Neural crest cell (in vitro differentiated cells): ENCODE measurements at regions not wholly inside any gene's neighbourhood (a gene's known extent, or its start where the extent isn't known, plus 50 kb on each side); places are given as distances from the start of the nearest gene placed in this dataset.
A peak's percentile ranks its signal among the peaks of the same experiment; 100 is the strongest.

Source experiments
- DNase-seq: peaks from one replicate; pipeline ENCODE4 v3.0.0; 2021; ENCODE audit warnings: low read depth, mixed read lengths, low spot score
- H3K27ac Mint-ChIP-seq: one replicate; pipeline ENCODE4 v1.8.0; 2021; ENCODE audit warnings: mild to moderate bottlenecking, mixed read lengths; ENCODE audit not compliant: unreplicated experiment
- H3K27me3 Mint-ChIP-seq: 2 replicates; pipeline ENCODE4 v1.8.0; 2021; ENCODE audit warnings: low read depth, mild to moderate bottlenecking, mixed read lengths
- H3K36me3 Mint-ChIP-seq: 2 replicates; pipeline ENCODE4 v1.8.0; 2021; ENCODE audit warnings: low read depth, mild to moderate bottlenecking, mixed read lengths
- H3K4me1 Mint-ChIP-seq: 2 replicates; pipeline ENCODE4 v1.8.0; 2021; ENCODE audit warnings: mixed read lengths
- H3K4me3 Mint-ChIP-seq: one replicate; pipeline ENCODE4 v1.8.0; 2021; ENCODE audit warnings: mild to moderate bottlenecking, mixed read lengths
- H3K9me3 Mint-ChIP-seq: 2 replicates; pipeline ENCODE4 v1.8.0; 2021; ENCODE audit warnings: mixed read lengths
- TF ChIP-seq, protein P1 (sequence below): fragments of 200-600 bp; sonication (generic); conservative IDR thresholded peaks from 2 replicates; pipeline ENCODE4 v1.5.0; 2021; ENCODE audit warnings: antibody characterized with exemption, mild to moderate bottlenecking

DNA sequence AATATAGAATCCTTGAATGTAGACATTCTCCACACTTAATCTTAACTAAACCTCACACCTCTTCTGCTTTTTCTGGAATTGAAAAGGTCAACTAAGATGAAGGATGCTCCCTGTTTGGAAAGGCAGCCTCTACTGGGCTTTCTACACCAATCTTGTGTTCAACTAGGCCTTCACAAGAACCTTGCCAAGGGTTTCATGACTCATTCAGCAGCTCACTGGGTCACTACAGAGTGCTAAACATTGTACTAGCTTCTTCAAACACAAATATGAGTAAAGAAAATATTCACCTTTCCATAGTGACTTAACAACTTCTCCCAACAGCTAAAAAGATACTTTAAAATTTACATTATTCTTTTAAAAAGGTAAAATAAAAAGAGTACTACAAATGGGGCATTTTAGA, 135.3 kb upstream of the PRMT6 start:
- peaks cover 5% of the 10 kb centered on the region for H3K4me1 Mint-ChIP-seq
- DNase-seq, result no peak
- TF ChIP-seq, protein P1, sequence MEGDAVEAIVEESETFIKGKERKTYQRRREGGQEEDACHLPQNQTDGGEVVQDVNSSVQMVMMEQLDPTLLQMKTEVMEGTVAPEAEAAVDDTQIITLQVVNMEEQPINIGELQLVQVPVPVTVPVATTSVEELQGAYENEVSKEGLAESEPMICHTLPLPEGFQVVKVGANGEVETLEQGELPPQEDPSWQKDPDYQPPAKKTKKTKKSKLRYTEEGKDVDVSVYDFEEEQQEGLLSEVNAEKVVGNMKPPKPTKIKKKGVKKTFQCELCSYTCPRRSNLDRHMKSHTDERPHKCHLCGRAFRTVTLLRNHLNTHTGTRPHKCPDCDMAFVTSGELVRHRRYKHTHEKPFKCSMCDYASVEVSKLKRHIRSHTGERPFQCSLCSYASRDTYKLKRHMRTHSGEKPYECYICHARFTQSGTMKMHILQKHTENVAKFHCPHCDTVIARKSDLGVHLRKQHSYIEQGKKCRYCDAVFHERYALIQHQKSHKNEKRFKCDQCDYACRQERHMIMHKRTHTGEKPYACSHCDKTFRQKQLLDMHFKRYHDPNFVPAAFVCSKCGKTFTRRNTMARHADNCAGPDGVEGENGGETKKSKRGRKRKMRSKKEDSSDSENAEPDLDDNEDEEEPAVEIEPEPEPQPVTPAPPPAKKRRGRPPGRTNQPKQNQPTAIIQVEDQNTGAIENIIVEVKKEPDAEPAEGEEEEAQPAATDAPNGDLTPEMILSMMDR, result no peak
- no peak overlapping the region for H3K27ac Mint-ChIP-seq
- no peak overlapping the region for H3K4me3 Mint-ChIP-seq
- H3K36me3 Mint-ChIP-seq, result no peaks in the 10 kb centered on the region
- no peaks in the 10 kb centered on the region for H3K9me3 Mint-ChIP-seq
- no peaks in the 10 kb centered on the region for H3K27me3 Mint-ChIP-seq

DNA sequence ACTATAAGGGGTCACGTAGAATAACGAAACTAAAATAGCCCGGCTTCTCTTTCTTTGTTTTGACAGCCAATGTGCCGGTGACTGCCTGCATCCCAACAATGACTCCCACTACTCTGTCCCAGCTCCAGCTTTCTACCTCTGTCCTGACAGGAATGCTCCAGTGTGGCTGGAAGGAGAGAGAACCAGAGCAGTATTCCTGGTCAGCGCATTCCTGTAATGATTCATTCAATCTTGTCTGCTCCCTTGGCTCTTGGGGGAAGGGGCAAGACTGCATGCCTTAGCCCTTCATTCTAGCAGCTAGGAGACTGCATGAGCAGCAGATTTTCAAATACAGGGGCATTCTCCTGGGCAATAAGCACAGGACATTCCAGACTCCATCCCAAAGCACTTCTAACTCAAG, 132.1 kb upstream of the PRMT6 start:
- no peaks in the 10 kb centered on the region for H3K9me3 Mint-ChIP-seq
- TF ChIP-seq, protein P1, result no peak
- peaks cover 5% of the 10 kb centered on the region for H3K4me1 Mint-ChIP-seq
- H3K27me3 Mint-ChIP-seq, result no peaks in the 10 kb centered on the region
- H3K27ac Mint-ChIP-seq, result no peak overlapping the region
- peak overlapping the region; percentile 5 for H3K4me3 Mint-ChIP-seq
- DNase-seq, result no peak
- H3K36me3 Mint-ChIP-seq, result no peaks in the 10 kb centered on the region

DNA sequence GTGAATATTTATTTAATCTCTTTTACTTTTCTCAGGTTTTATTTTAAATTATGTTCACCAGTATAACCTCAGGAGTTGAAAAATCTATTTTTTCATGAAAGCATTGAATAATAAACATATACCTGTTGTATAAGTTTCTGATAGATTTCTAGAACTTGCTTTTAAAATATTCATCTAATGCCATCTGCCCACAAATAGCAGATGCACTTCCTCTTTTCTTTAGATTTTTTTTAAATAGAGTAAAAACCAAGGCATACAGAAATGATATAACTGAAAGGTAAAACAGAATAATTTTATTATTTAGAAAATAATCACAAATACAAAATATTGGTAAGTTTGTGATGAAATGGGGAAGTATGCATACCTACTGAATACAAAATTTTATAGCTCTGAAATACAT, 130.7 kb upstream of the PRMT6 start:
- Mint-ChIP-seq H3K9me3 (no peaks in the 10 kb centered on the region), H3K36me3 (no peaks in the 10 kb centered on the region), H3K27ac (no peak overlapping the region), H3K27me3 (no peaks in the 10 kb centered on the region), H3K4me1 (peaks cover 5% of the 10 kb centered on the region), H3K4me3 (no peak overlapping the region)
- no peak for DNase-seq
- TF ChIP-seq, protein P1, result no peak

DNA sequence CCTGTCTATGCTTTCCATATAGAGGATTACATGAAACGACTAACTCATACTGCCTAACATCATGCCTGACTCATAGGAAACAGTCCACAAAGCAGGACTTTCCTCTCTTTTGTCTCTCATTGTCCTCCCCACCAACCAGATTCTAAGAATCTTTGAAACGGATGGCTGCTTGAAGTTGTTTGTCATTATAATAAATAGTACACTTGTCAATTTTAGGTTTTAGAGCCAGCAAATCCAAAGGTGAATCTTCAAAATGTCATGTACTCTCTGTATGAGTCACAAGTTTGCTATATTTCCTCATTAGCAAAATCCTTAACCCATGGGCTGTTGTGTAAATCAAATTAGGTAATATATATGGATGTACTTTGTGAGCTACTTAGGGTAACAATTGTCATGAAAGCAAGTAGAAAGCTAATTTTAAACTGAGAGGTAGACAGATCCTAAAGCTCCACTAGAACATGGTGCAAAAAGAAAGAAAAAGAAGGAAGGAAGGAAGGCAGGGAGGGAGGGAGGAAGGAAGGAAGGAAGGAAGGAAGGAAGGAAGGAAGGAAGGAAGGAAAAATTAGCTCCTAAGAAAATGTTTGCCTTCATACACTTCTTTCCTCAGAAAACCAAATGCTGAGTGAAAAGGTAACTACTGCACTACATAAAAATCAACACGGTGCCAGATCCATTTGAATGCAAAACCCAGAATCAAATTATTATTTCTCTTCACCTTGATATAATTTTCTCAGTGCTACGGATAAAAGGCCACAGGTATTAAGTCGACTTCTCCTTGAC, 129.5 kb upstream of the PRMT6 start:
- no peak overlapping the region for H3K27ac Mint-ChIP-seq
- peaks cover 5% of the 10 kb centered on the region for H3K4me1 Mint-ChIP-seq
- H3K36me3 Mint-ChIP-seq, result no peaks in the 10 kb centered on the region
- DNase-seq, result no peak
- no peaks in the 10 kb centered on the region for H3K9me3 Mint-ChIP-seq
- TF ChIP-seq, protein P1, result no peak
- H3K27me3 Mint-ChIP-seq, result no peaks in the 10 kb centered on the region
- no peak overlapping the region for H3K4me3 Mint-ChIP-seq

DNA sequence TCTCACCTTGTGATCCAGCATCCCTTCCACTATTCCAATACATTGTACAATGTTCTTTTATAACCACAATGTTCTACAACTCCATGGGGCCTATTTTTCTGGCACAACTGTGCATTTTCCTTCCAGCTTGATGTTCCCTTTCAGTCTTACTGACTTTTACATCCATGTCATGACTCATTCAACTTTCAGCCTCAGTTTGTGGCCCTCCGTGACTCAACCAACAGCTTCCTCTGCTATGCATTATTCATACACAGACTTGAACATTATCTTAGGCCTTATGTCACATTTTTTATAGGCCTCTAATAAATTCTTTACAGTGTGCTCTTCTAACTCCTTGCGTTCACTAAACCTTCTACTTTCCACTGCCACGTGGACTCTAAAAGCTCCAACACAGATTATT, 119.4 kb upstream of the PRMT6 start:
- Mint-ChIP-seq H3K36me3 (no peaks in the 10 kb centered on the region), H3K4me1 (no peaks in the 10 kb centered on the region), H3K27me3 (no peaks in the 10 kb centered on the region), H3K27ac (no peak overlapping the region), H3K9me3 (no peaks in the 10 kb centered on the region), H3K4me3 (no peak overlapping the region)
- TF ChIP-seq, protein P1, result no peak
- DNase-seq, result no peak
